ENCODE measurements at regions not wholly inside any gene's neighbourhood (a gene's known extent, or its start where the extent isn't known, plus 50 kb on each side); places are given as distances from the start of the nearest gene placed in this dataset.
"Not testable (repeated sequence)": the region's sequence is repeated elsewhere in the genome, so short reads cannot be mapped to it uniquely, and the experiment has no call there.

DNA sequence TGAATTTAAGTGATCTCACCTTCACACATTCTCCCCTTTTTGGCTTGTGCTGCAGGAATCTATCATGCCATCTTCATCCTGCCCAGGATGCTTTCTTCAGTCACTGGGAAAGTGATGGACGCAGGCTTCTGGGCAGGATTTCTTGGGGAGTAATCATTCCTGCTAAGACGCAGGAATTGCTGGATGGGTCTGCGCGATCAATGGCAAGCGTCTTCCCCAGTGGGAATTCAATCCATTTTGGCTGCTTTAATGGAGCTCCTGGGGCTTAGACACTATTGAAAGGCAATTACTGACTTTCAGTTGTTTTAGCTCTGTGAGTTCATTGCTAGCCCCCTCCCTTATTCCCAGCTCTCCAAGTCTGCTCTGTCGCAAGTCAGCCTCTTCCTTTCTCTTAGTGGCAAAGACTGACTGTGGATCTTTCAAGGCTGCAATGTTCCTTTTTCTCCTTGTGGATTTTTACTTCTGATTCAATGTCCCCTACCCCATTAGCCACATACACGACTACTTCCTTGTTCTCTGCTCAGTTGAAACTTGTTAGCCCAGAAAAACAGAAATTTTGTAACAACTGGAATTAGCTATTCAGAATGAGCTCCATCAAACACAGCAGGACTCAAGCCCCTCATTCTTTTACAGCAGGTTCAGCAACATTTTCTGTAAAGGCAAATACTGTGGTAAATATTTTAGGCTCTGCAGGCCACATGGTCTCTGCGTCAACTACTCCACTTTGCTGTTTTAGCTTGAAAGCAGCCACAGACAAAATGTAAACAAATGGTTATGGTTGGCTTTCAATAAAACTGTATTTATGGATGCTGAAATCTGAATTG, 154.9 kb downstream of the ASB9 start:
- DNase-seq: no peak

DNA sequence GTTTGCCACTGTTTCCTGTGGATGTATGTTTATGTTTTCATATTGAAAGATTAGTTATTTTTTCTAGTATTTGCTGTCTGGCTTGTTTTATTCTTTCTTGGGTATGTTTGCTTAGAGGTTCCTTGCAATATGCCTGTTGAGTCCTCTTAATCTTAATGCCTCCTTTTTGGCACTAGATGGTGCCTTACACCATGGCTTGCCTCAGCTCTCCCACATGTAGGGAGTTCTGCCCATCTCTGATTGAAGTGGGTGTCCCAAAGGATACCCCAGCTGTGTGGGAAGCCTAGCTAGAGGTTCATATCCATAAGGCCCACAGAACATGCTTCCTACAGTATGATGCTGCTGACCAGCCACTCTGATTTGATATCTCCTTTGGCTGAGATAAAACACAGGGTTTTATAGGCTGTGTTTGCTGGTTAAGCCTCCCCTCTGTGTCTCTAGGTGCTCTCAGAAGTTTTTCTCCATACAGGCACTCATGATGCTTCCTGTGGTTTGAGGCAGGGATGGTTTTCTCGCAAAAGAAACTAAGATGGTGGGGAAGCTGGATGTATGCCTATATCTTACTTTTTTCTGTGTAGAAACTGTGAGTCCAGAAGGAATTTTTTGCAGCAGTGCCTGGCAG, 162.4 kb downstream of the ASB9 start:
- peak in 2 of 3 donors; percentile 0 to 5 for DNase-seq

DNA sequence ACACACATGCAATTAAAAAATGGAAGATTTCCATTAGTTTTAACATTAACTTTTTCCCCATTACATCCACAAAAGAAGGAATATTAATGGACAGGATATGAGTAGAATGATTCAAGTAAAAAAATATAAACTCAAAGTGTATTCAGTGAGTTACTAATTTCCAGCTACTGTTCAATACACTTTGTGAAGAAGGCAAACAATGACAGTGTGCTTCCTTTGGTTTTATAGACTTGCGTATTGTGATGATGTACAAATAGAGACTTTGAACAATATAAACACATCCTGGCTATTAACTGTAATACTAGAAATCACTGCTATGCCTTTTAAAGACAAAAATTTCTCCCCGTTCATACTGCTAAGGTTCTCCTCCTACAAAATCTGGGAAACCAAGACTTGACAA, 171.4 kb downstream of the ASB9 start:
- no peak for DNase-seq

DNA sequence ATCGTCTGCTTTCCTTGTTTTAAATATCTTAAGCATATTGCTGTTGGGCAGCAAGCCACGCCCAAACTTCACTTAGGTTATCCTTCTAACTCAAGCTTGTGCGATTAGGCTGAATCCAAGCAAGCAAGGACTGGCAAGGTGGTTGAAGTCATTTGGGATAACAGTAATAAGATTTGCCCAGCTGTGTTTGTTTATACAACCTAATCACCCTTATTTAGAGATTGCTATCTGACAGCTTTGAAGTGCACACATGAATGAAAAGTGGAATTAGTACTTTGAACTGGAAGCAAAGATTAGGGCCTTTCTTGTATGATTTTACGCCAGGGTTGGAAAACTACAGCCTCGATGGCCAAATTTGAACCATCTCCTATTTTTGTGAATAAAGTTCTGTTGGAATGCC, 182.1 kb downstream of the ASB9 start:
- no peak for DNase-seq

DNA sequence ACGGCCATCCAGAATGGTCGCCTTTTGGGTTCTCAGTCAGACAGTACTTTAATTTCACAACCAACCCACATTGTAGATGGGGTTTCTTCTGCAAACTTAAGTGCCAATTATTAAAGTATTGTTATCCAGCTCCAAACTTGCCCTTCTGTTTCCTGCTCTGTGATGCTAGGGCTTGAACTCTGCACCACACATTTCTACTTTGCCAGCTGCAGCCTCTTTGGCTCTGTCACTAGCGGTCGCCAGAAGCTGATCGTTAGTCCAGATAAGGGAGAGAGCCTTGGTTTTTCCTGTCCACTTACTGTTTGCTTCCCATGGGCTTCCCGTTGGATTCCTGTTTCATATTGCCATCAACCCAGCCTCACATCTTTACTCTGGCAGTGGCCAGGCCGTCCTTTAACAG, 196.6 kb downstream of the ASB9 start:
- DNase-seq: no peak

DNA sequence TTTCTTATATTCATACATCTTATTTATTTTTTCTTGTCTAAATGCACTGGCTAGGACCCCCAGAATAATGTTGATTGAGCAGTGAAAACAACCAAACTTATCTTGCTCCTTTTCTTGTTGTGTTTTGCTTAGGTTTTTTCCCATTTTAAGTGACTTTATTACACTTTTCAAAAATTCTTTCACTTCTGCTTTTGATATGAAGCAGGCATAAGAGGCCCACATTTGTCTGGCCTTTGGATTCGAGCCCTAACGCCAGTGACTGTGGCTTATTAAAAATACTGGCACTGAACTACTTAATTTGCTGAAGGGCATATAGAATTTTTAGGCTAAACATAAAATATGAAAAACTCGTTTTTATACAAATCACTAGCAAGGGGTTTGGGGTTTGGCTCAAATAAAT, 197.0 kb downstream of the ASB9 start:
- DNase-seq: no peak

DNA sequence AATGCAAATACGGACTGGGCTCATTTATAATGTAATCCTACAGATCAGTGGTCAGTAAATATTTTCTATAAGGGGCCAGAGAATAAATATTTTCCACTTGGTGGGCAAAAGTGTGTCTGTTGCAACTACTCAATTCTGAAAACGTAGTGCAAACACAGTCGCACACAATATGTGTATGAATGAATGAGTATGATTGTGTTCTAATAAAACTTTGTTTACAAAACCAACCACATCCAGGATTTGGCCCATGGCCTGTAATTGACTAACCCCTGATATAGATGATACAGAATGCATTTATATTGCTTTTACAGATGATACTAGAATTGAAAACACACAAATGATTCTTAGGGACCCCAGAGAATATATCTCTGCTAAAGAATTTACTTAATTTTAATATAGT, 197.6 kb downstream of the ASB9 start:
- no peak for DNase-seq

DNA sequence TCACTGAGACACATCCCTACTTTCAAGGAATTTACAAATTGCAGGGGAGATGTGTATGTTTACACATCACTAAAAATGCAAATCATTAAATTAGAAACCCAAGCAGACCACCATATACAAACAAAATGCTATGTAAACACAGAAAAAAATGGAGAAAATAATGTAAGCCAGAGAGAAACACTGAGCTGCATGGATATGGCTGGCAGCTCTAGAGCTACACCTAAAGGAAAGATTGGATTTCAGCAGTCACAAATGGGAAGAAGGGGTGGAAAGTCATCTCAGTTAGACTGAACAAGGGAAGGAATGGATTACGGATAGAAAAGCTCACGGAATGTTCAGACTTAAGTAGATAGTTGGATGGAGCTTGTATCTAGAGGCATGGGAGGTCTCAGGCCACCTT, 186.3 kb downstream of the MOSPD2 start:
- DNase-seq: no peak

DNA sequence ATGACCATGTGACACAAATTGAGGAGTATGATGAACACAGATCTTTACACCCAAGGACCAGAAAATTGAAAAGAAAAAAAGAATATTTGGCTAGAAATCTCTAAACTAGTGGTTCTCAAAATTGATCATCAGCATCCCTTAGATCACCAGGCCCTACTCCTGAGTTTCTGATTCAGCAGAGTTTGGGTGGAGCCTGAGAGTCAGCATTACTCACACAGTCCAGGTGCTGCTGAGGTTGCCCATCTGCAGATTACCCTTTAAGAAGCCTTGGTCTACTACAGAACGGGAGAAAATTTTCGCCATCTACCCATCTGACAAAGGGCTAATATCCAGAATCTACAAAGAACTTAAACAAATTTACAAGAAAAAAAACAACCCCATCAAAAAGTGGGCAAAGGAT, 182.8 kb downstream of the MOSPD2 start:
- no peak for DNase-seq

DNA sequence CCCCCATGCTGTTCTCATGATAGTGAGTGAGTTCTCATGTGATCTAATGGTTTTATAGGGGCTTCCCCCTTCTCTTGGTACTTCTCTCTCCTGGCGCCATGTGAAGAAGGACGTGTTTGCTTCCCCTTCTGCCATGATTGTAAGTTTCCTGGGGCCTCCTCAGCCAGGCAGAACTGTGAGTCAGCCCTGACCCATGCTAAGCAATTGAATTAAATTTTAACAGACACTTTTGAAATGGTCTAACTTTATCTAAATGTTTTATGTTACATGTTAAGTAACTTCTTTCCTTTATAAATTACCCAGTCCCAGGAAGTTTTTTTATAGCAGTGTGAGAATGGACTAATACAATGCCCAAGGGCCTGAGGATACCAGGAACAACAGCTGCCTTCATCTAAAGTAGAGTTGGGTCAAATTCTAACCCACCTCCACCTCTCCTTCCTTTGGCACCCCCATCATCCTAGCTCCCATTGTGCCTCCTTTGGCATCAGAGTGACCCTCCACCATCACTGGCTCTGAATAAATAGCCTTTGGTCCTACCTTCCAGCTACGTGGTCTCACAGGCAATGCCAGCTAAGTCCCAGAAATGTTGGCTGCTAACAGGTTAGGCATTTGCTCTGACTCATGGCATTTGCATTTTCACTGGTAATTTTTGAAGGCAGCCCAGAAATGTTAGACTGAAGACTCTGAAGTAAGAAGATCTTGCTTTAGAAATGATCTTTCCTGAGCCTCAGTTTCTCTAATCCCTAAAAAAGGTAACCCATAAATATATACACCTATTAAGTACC, 182.1 kb downstream of the MOSPD2 start:
- no peak for DNase-seq

DNA sequence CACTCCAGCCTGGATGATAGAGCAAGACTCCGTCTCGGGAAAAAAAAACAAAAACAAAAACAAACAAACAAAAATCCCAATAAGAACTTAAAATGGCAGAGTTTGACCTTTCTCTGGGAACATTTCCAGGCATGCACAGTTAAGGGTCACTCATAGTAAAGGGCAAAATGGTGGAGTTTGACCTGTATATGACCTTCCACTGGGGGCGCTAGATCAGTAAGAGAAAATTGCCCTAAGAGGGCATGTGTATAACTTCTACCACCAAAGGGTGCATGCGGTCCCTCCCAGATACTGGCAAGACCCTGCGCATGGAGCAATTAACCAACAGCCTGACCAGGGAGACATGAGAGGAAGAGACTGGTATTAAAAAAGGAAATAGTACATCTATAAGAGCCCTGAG, 177.2 kb downstream of the MOSPD2 start:
- DNase-seq: no peak

DNA sequence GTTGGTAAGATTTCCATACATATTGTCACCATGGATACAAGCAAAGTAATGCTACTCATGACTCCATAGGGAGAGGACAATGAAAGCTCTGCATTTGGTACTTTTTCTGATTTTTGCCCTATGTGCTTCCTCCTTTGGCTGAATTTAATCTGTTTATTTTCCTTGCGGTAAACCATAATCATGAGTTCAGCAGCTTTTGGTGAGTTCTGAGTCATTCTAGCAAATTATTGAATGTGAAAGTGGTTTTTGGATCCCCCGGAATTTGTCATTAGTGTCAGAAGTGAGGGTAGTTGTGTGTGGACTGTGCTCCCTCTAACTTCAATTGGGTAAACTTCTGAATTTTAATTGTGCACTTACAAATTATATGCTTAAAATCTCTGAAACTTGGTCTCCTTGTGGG, 170.3 kb downstream of the MOSPD2 start:
- no peak for DNase-seq

DNA sequence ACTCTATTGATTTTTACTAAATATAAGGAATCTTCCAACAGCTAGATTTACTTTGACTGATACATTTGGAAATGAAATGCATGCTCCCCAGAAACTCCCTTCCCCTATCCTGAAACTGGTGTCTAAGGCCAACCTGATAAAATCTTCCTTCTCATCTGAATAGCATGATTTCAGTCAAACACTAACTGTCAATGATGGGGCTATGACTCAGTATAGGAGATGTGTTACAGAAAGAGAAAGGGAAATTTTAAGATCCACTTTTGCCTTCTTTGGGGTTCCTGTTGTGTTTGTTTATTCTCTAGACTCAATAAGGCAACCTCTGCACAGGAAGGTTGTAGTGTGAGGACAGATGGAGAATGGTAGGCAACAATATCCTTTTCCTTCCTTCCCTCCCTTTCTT, 160.7 kb downstream of the MOSPD2 start:
- DNase-seq: no peak

DNA sequence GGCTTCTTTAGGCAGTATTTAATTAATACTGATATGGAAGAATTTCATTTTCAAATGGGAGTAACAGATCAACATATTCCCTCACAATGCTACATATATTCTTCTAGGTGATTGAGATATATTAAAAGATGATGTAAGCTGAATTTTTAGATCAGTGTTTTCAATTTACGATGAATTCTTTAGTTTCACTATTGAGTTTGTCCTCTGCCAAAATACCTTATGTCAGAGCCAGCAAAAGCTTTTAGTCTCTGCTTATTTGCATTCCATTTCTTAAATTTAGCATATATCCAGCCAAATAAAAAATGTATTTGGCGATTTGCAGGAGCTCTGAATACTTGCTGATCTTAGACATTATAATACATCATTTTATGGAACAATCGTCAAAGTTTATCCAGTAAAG, 144.3 kb downstream of the MOSPD2 start:
- DNase-seq: no peak

DNA sequence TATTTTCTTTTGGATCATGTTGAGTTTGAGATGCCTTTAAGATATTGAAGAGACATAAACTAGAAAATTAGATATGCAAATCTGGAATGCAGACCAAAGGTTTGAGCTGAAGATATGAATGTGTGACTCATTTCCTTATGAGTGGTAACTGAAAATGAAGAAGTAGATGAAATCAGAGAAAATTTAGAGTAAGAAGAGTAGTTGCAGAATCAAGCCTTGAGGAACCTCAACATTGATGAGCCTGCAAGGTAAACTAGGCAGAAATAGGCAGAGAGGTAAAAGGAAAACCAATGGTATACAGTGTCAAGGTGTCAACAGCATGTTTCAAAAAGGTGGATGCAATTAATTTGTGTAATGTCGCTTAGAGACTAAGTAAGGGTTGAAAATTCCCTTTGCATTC, 142.8 kb downstream of the MOSPD2 start:
- DNase-seq: peak in 1 of 3 donors; percentile 7

DNA sequence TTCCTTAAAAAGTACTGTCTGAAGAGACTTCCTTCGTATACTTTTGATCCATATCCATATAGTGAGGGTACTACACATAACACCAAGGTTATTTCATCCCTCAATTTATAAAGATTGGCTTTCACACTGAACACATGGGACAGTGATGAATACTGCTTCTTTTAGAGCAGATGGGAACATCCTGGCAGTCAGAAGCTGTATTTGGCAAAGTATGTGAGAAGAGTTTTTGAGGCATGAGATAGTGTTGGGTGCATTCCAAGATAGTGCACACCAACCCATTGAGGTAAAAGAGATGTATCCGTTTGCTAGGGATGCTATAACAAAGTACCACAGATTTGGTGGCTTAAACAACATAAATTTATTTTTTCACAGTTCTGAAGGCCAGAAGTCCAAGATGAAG, 141.1 kb downstream of the MOSPD2 start:
- no peak for DNase-seq

DNA sequence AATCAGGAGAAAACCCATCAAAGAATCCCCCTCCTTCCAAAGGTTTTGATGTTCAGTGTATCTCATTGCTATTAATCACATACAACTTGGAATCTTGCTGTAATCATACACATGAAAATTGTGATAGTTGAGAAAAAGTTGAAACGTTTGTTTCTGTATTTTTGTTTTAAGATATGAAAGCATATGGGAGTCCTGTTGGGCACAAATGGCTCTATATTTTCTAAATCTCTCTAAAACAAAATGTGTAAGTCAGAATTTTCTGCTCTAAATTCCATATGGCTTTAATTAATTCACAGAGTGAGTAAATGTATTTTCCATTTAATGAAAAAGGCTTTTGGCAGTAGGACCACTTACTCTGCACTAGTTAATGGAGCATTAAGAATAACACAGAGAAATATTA, 140.2 kb downstream of the MOSPD2 start:
- no peak for DNase-seq

DNA sequence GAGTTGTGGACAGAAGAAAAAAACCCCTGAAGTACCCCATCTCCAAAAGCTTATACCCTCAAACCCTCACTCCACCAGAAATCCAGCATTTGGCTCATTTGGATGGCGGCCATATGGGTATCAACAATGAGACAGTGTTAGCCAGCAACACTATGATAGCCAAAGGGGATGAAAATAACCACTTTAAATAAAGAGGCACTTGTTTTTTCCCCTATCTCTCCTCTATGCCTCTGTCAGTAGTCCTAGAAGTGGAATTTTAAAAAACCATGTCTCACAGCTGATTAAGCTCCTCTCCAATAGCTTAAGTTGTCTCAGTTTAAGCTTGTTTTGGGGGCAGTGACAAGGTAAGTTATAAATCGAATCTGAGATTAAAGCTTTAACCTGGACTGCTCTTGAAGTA, 124.0 kb downstream of the MOSPD2 start:
- DNase-seq: no peak

DNA sequence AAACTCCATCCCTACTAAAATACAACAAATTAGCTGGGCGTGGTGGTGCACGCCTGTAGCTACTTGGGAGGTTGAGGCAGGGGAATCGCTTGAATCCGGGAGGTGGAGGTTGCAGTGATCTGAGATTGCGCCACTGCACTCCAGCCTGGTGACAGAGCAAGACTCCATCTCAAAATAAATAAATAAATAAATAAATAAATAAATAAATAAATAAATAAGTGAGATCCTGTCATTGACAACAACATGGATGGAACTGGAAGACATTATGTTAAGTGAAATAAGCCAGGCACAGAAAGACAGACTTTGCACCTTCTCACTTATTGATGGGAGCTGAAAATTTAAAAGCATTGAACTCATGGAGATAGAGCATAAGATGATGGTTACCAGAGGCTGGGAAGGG, 111.2 kb downstream of the MOSPD2 start:
- DNase-seq: not testable (repeated sequence)
